Motor neuron (in vitro differentiated cells): ENCODE measurements at regions not wholly inside any gene's neighbourhood (a gene's known extent, or its start where the extent isn't known, plus 50 kb on each side); places are given as distances from the start of the nearest gene placed in this dataset.
A peak's percentile ranks its signal among the peaks of the same experiment; 100 is the strongest.

Source experiments
- ATAC-seq, 8 experiments: fragments of 200-7000 bp; cut with Tn5 transposase; replicated peaks in 6 of 8; 2 replicates each; pipeline ENCODE4 v1.8.0; 2021; ENCODE audit warnings: mild to moderate bottlenecking in 8 of 8, moderate library complexity in 8 of 8
- H3K27ac ChIP-seq, 2 donors: fragments of 250-450 bp; sonication (Bioruptor Pico); 2 replicates each; pipeline ENCODE4 v1.9.0; 2021; ENCODE audit warnings: antibody characterized with exemption in 2 of 2, mild to moderate bottlenecking in 2 of 2, moderate library complexity in 1 of 2
- H3K4me1 ChIP-seq, 2 donors: fragments of 250-450 bp; sonication (Bioruptor Pico); replicated peaks in 1 of 2; 2 replicates each; pipeline ENCODE4 v1.6.1; 2021; ENCODE audit warnings: antibody characterized with exemption in 2 of 2, mild to moderate bottlenecking in 2 of 2, moderate library complexity in 1 of 2
- H3K4me3 ChIP-seq, 5 donors: fragments of 250-450 bp; sonication (Bioruptor Pico); 2 replicates each; pipeline ENCODE4 v1.9.0; 2021; ENCODE audit warnings: antibody characterized with exemption in 5 of 5, mild to moderate bottlenecking in 5 of 5, moderate library complexity in 4 of 5
- WGBS, 10 experiments: fragments of 450-650 bp; shearing (Covaris generic); methylation state at CpG; one replicate each; pipeline ENCODE4 v1.0.0; 2022; 5-methylcytosine and 5-hydroxymethylcytosine counted together
- in situ Hi-C, 9 experiments: fragments of 400-800 bp; cut with MboI; loops; one replicate each; pipeline ENCODE4 v1.15.0; 2021; ENCODE audit warnings: low sequenced_read_pairs in 9 of 9, low pct_unique_long_range_greater_than_20kb in 2 of 9; ENCODE audit not compliant: unreplicated experiment in 9 of 9

GRCh38 chr2:78023356-78023755 lies 501.2 kb upstream of the LRRTM4 start:
- in situ Hi-C loops = no loop called here
- H3K4me1 ChIP-seq = no peaks in the 10 kb centered on the region
- no peak overlapping the region for H3K4me3 ChIP-seq
- WGBS, 10 experiments = 0 to 67% (median 14%) methylated on average over 1 of the region's 1 CpG; no CpG with 5 or more reads in 5 of the 10 experiments
- ATAC-seq = no peak
- no peak overlapping the region for H3K27ac ChIP-seq

DNA sequence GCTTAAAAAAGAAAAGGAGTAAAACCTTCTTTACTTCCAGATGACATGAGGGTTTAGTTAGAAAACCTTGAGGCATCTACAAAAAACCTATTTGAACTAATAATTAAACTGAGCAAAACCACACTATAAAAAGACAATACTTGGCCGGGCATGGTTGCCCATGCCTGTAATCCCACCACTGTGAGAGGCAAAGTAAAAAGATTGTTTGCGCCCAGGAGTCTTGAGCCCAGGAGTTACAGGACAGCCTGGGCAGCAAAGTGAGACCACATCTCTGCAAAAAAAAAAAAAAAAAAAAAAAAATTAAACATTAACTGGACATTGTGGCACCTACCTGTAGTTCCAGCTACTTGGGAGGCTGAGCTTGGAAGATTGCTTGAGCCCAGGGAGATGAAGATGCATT lies 502.8 kb upstream of the LRRTM4 start:
- no peak for ATAC-seq
- WGBS, 10 experiments = 0 to 100% (median 67%) methylated on average over 2 of the region's 2 CpGs; no CpG with 5 or more reads in 1 of the 10 experiments

GRCh38 chr2:78029392-78029995 lies 507.3 kb upstream of the LRRTM4 start:
- Histone ChIP-seq H3K27ac (no peak overlapping the region), H3K4me1 (no peaks in the 10 kb centered on the region), H3K4me3 (no peak overlapping the region)
- in situ Hi-C loops = no loop called here
- 7 to 80% (median 47%) methylated on average over 1 to 4 of the region's 4 CpGs for WGBS, 10 experiments
- no peak for ATAC-seq

More for the DNA sequence above, 502.8 kb upstream of the LRRTM4 start:
- Histone ChIP-seq H3K27ac (no peak overlapping the region), H3K4me1 (no peaks in the 10 kb centered on the region), H3K4me3 (no peak overlapping the region)
- in situ Hi-C loops = no loop called here

DNA sequence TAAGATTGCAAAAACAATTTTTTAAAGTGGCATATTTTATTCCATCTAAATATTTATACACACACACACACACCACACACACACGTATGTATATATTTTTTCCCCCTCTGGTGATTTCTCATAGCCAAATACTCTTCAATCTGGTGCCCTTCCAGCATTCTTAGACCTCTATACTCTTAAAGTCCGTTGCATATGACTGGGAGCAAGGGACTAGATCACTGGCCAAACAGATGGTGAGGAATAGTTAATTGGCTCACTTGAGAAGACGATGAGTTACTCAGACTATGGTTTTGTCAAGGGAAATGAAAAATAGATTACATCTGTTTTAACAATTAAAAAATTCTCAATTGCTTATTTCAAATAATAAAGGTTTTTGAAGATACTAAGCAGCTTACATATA lies 512.5 kb upstream of the LRRTM4 start:
- no peak for ATAC-seq
- H3K4me1 ChIP-seq = no peaks in the 10 kb centered on the region
- H3K27ac ChIP-seq = no peak overlapping the region
- 0 to 100% (median 24%) methylated on average over 1 to 3 of the region's 3 CpGs; no CpG with 5 or more reads in 2 of the 10 experiments for WGBS, 10 experiments
- H3K4me3 ChIP-seq = no peak overlapping the region
- in situ Hi-C loops = no loop called here

DNA sequence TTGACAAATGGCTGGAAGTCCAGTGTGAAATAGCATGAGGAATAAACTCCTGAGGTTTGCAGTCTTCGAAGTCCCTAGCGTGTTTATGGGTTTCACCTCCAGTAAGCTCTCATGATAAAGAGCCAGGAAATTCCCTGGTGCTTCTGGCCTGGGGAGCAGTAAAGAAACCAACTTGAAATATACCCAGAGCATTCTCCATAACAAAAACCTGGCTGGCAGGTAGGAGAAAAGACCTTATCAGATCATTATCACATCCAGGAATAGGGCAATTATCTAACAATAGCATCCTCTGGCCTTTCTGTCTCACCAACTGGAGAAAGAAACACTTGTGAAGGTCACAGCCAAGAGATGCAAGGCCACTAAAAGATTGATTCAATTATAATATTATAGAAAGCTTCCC lies 513.6 kb upstream of the LRRTM4 start:
- in situ Hi-C loops = no loop called here
- WGBS, 10 experiments = 0 to 33% (median 0%) methylated on average over 1 to 2 of the region's 2 CpGs; no CpG with 5 or more reads in 5 of the 10 experiments
- H3K27ac ChIP-seq = no peak overlapping the region
- no peaks in the 10 kb centered on the region for H3K4me1 ChIP-seq
- ATAC-seq = no peak
- H3K4me3 ChIP-seq = no peak overlapping the region

DNA sequence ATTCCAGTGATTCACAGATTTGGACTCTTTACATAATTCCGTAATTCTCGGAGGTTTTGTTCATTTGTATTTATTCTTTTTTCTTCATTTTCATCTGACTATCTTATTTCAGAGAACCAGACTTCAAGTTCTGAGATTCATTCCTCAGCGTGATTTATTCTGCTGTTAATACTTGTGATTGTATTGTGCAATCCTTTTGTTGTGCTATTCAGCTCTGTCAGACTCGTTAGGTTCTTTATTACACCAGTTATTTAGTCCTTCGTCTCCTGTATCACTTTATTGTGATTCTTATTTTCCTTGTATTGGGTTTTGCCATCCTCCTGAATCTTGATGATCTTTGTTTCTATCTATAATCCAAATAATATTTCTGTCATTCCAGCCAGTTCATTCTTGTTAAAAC lies 529.3 kb upstream of the LRRTM4 start:
- no peaks in the 10 kb centered on the region for H3K4me1 ChIP-seq
- 28 to 100% (median 83%) methylated on average over 1 to 5 of the region's 5 CpGs for WGBS, 10 experiments
- no peak for ATAC-seq
- no peak overlapping the region for H3K4me3 ChIP-seq
- in situ Hi-C loops = no loop called here
- H3K27ac ChIP-seq = no peak overlapping the region

GRCh38 chr2:78056976-78057375 lies 534.8 kb upstream of the LRRTM4 start:
- no peak for ATAC-seq
- in situ Hi-C loops = no loop called here
- H3K4me3 ChIP-seq = no peak overlapping the region
- no peaks in the 10 kb centered on the region for H3K4me1 ChIP-seq
- H3K27ac ChIP-seq = no peak overlapping the region

- Histone ChIP-seq H3K27ac (no peak overlapping the region), H3K4me3 (no peak overlapping the region), H3K4me1 (no peaks in the 10 kb centered on the region)
- in situ Hi-C loops = no loop called here
- 0 to 100% (median 100%) methylated on average over 1 to 2 of the region's 2 CpGs; no CpG with 5 or more reads in 3 of the 10 experiments for WGBS, 10 experiments
- peak in 2 of 8 experiments; percentile 33 to 75 for ATAC-seq
Observed at GRCh38 chr2:78061301-78061700, 539.1 kb upstream of the LRRTM4 start.

GRCh38 chr2:78061732-78062131 lies 539.6 kb upstream of the LRRTM4 start:
- in situ Hi-C loops = no loop called here
- ATAC-seq = peak in 1 of 8 experiments; percentile 92
- Histone ChIP-seq H3K27ac (no peak overlapping the region), H3K4me1 (no peaks in the 10 kb centered on the region), H3K4me3 (no peak overlapping the region)
- WGBS, 10 experiments = 6 to 92% (median 65%) methylated on average over 1 to 5 of the region's 5 CpGs; no CpG with 5 or more reads in 3 of the 10 experiments

DNA sequence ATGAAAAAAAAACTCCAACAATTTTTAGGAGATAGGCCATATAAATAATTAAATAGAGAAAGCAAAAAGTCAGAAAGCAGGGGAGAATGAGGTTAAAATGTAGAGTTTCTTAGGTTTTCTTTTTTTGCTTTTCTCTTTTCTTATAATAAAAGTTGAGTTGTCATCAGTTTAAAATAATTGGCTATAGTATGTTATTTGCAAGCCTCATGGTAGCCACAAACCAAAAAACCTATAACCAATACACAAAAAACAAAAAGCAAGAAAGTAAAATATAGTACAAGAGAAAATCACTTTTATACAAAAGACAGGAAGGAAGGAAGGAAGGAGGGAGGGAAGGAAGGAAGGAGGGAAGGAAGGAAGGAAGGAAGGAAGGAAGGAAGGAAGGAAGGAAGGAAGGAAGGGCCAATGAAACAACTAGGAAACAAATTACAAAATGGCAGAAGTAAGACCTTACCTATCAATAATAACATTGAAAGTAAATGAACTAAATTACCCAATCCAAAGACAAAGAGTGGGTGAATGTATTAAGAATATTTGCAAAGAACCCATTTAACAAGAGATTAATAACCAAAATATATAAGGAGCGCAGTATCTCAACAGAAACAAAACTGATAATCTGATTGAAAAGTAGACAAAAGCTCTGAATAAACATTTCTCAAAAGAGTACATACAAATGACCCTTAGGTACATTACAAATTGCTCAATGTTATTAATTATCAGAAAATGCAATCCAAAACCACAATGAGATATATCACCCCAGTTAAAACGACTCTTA lies 541.3 kb upstream of the LRRTM4 start:
- H3K4me1 ChIP-seq = no peaks in the 10 kb centered on the region
- WGBS, 10 experiments = 33 to 96% (median 86%) methylated on average over 1 to 2 of the region's 2 CpGs; no CpG with 5 or more reads in 1 of the 10 experiments
- no peak overlapping the region for H3K27ac ChIP-seq
- in situ Hi-C loops = no loop called here
- H3K4me3 ChIP-seq = no peak overlapping the region
- ATAC-seq = no peak

GRCh38 chr2:78065366-78065765 lies 543.2 kb upstream of the LRRTM4 start:
- WGBS, 10 experiments = 5 to 97% (median 50%) methylated on average over 3 of the region's 3 CpGs; no CpG with 5 or more reads in 1 of the 10 experiments
- ATAC-seq = no peak
- in situ Hi-C loops = no loop called here
- H3K27ac ChIP-seq = no peak overlapping the region
- H3K4me3 ChIP-seq = no peak overlapping the region
- no peaks in the 10 kb centered on the region for H3K4me1 ChIP-seq

DNA sequence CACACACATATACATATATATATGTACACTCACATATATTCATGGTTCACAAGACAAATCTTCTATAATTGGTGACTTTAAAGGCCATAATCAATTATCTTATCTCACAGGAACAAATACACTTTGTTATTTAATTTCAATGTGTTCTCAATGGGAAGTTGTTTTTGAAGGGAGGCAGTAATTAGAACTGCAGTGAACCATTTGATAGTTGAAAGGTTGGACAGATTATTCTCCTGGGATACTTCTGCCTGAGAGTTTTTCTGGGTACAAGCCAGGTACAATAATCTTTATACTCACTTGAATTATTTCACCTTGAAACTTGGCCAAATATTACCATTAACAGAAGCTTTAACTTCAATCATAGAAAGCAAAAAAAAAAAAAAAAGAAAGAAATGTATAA lies 546.6 kb upstream of the LRRTM4 start:
- in situ Hi-C loops = no loop called here
- ATAC-seq = no peak

GRCh38 chr2:78070693-78071092 lies 548.5 kb upstream of the LRRTM4 start:
- WGBS, 10 experiments = 7 to 97% (median 90%) methylated on average over 2 to 3 of the region's 3 CpGs; no CpG with 5 or more reads in 1 of the 10 experiments
- no peak for ATAC-seq
- in situ Hi-C loops = no loop called here
- no peak overlapping the region for H3K27ac ChIP-seq
- H3K4me1 ChIP-seq = no peaks in the 10 kb centered on the region
- H3K4me3 ChIP-seq = no peak overlapping the region

More for the DNA sequence above, 546.6 kb upstream of the LRRTM4 start:
- Histone ChIP-seq H3K27ac (no peak overlapping the region), H3K4me1 (no peaks in the 10 kb centered on the region), H3K4me3 (no peak overlapping the region)

- WGBS, 10 experiments = 0 to 100% (median 72%) methylated on average over 1 to 2 of the region's 4 CpGs; no CpG with 5 or more reads in 5 of the 10 experiments
- peak in 1 of 8 experiments; percentile 76 for ATAC-seq
- Histone ChIP-seq H3K27ac (no peak overlapping the region), H3K4me1 (no peaks in the 10 kb centered on the region), H3K4me3 (no peak overlapping the region)
- in situ Hi-C loops = no loop called here
Observed at GRCh38 chr2:78077633-78078032, 555.5 kb upstream of the LRRTM4 start.
